RWPE2 (cell line): ENCODE measurements at regions not wholly inside any gene's neighbourhood (a gene's known extent, or its start where the extent isn't known, plus 50 kb on each side); places are given as distances from the start of the nearest gene placed in this dataset.

ENCODE experiments used
- ATAC-seq: fragments of 200-7000 bp; cut with Tn5 transposase; 3 replicates; pipeline ENCODE4 v1.9.1; 2021; ENCODE audit warnings: low read depth
- DNase-seq: peaks from one replicate; pipeline ENCODE4 v3.0.0-alpha.2; 2020; ENCODE audit warnings: low spot score
- H3K27ac ChIP-seq: fragments of 450-650 bp; 2 replicates; pipeline ENCODE4 v1.5.1; 2017; ENCODE audit warnings: mild to moderate bottlenecking; ENCODE audit not compliant: poor library complexity, severe bottlenecking
- H3K27me3 ChIP-seq: fragments of 250-450 bp; sonication (Bioruptor Pico); 2 replicates; pipeline ENCODE4 v1.5.1; 2021; ENCODE audit warnings: mild to moderate bottlenecking, moderate library complexity; ENCODE audit not compliant: insufficient read depth, poor library complexity, severe bottlenecking
- H3K36me3 ChIP-seq: fragments of 250-450 bp; sonication (Bioruptor Pico); 2 replicates; pipeline ENCODE4 v1.5.1; 2020; ENCODE audit warnings: low read depth, mild to moderate bottlenecking, moderate library complexity
- H3K4me1 ChIP-seq: fragments of 250-450 bp; sonication (Bioruptor Pico); 2 replicates; pipeline ENCODE4 v1.5.1; 2021; ENCODE audit warnings: mild to moderate bottlenecking, moderate library complexity; ENCODE audit not compliant: insufficient read depth, poor library complexity, severe bottlenecking
- H3K4me3 ChIP-seq: fragments of 250-450 bp; sonication (Bioruptor Pico); 2 replicates; pipeline ENCODE4 v1.5.1; 2021; ENCODE audit warnings: mild to moderate bottlenecking, moderate library complexity; ENCODE audit not compliant: severe bottlenecking
- H3K9me3 ChIP-seq: fragments of 250-450 bp; sonication (Bioruptor Pico); 2 replicates; pipeline ENCODE4 v1.5.1; 2021; ENCODE audit warnings: mild to moderate bottlenecking, moderate library complexity; ENCODE audit not compliant: severe bottlenecking
- CTCF ChIP-seq: fragments of 450-650 bp; IDR thresholded peaks from one replicate; pipeline ENCODE4 v1.5.1; 2017; ENCODE audit warnings: mild to moderate bottlenecking, moderate library complexity; ENCODE audit not compliant: poor library complexity, severe bottlenecking

- ATAC-seq (no peak), DNase-seq (no peak)
- Histone ChIP-seq H3K4me3 (no peak overlapping the region), H3K27me3 (no peaks in the 10 kb centered on the region), H3K4me1 (peaks cover 25% of the 10 kb centered on the region), H3K9me3 (peaks cover 6% of the 10 kb centered on the region), H3K27ac (peak overlapping the region; percentile 94), H3K36me3 (no peaks in the 10 kb centered on the region)
- TF ChIP-seq CTCF = no peak
These were observed 85.4 kb upstream of the MAP4K3 start for GRCh38 chr2:39522518-39522877.

GRCh38 chr2:39523308-39524044 is 86.4 kb upstream of the MAP4K3 start:
- ATAC-seq (peak; percentile 99), DNase-seq (no peak)
- peaks cover 25% of the 10 kb centered on the region for H3K4me1 ChIP-seq
- H3K9me3 ChIP-seq = peaks cover 6% of the 10 kb centered on the region
- TF ChIP-seq CTCF = no peak
- H3K36me3 ChIP-seq = no peaks in the 10 kb centered on the region
- peak overlapping the region; percentile 94 for H3K27ac ChIP-seq
- H3K4me3 ChIP-seq = no peak overlapping the region
- no peaks in the 10 kb centered on the region for H3K27me3 ChIP-seq

- peaks cover 6% of the 10 kb centered on the region for H3K9me3 ChIP-seq
- H3K4me3 ChIP-seq = no peak overlapping the region
- peaks cover 25% of the 10 kb centered on the region for H3K4me1 ChIP-seq
- DNase-seq = no peak
- H3K27me3 ChIP-seq = no peaks in the 10 kb centered on the region
- no peak for TF ChIP-seq CTCF
- H3K27ac ChIP-seq = peak overlapping the region; percentile 94
- no peak; the same call in 2 of the 3 replicates for ATAC-seq
- no peaks in the 10 kb centered on the region for H3K36me3 ChIP-seq
These were observed 87.0 kb upstream of the MAP4K3 start for GRCh38 chr2:39524061-39524460.

- ATAC-seq = no peak
- Histone ChIP-seq H3K27ac (peak overlapping the region; percentile 94), H3K4me1 (peaks cover 27% of the 10 kb centered on the region)
These were observed 87.9 kb upstream of the MAP4K3 start for GRCh38 chr2:39524756-39525635.

More at GRCh38 chr2:39524756-39525635, 87.9 kb upstream of the MAP4K3 start:
- Histone ChIP-seq H3K27me3 (no peaks in the 10 kb centered on the region), H3K36me3 (no peaks in the 10 kb centered on the region), H3K4me3 (no peak overlapping the region), H3K9me3 (peaks cover 6% of the 10 kb centered on the region)
- TF ChIP-seq CTCF = no peak
- no peak for DNase-seq
